C4-2B (cell line): ENCODE measurements at regions not wholly inside any gene's neighbourhood (a gene's known extent, or its start where the extent isn't known, plus 50 kb on each side); places are given as distances from the start of the nearest gene placed in this dataset.

Experiments used
- ZFX ChIP-seq: fragments of 450-650 bp; IDR thresholded peaks from 2 replicates; pipeline ENCODE4 v1.6.1; 2017
- TF ChIP-seq, protein P1 (sequence below): fragments of 450-650 bp; conservative IDR thresholded peaks from 2 replicates; pipeline ENCODE4 v1.5.1; 2017; ENCODE audit warnings: mild to moderate bottlenecking

GRCh38 chr16:17696616-17697015 is 225.9 kb upstream of the XYLT1 start:
- TF ChIP-seq, protein P1, sequence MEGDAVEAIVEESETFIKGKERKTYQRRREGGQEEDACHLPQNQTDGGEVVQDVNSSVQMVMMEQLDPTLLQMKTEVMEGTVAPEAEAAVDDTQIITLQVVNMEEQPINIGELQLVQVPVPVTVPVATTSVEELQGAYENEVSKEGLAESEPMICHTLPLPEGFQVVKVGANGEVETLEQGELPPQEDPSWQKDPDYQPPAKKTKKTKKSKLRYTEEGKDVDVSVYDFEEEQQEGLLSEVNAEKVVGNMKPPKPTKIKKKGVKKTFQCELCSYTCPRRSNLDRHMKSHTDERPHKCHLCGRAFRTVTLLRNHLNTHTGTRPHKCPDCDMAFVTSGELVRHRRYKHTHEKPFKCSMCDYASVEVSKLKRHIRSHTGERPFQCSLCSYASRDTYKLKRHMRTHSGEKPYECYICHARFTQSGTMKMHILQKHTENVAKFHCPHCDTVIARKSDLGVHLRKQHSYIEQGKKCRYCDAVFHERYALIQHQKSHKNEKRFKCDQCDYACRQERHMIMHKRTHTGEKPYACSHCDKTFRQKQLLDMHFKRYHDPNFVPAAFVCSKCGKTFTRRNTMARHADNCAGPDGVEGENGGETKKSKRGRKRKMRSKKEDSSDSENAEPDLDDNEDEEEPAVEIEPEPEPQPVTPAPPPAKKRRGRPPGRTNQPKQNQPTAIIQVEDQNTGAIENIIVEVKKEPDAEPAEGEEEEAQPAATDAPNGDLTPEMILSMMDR = no peak
- no peak for TF ChIP-seq ZFX
